K562 (cell line): ENCODE measurements at regions not wholly inside any gene's neighbourhood (a gene's known extent, or its start where the extent isn't known, plus 50 kb on each side); places are given as distances from the start of the nearest gene placed in this dataset.

Experiments
- ATAC-seq: fragments of 200-7000 bp; cut with Tn5 transposase; 3 replicates; pipeline ENCODE4 v1.9.1; 2020; ENCODE audit warnings: moderate library complexity
- BruUV-seq: library from RNA; stranded (reverse); fragments of 400-500 nt; replicated peaks from 2 replicates; lab custom pipeline; 2021; lab: Mats Ljungman, UMichigan
- CTCF ChIA-PET: fragments of 300-600 bp; formaldehyde crosslinking; extraction: SDS; loops from one replicate; lab custom pipeline; 2021; ENCODE audit warnings: low intra/inter-chr PET ratio; lab: Yijun Ruan, JAX
- POLR2A ChIA-PET: fragments of 300-600, 350-650 bp; sonication (Branson Sonifier 250); formaldehyde crosslinking; extraction: SDS; loops from one replicate; lab custom pipeline; 2021; ENCODE audit warnings: antibody characterized with exemption, inconsistent platforms; lab: Yijun Ruan, JAX
- DNase-seq, 4 experiments: peaks; one replicate each; pipeline versions ENCODE4 v3.0.0 to v3.0.0-alpha.2; 2011 to 2018; ENCODE audit warnings: low spot score in 3 of 4, mixed read lengths in 3 of 4; ENCODE audit errors: extremely low read depth in 1 of 4
- FAIRE-seq: peaks from 2 replicates; lab custom pipeline; 2011; peaks lifted over from hg19 to GRCh38; lab: Jason Lieb, UNC
- H2AFZ ChIP-seq: 2 replicates; pipeline ENCODE4 v1.6.0; 2011; ENCODE audit warnings: low read depth, low read length, control low read depth, inconsistent platforms
- H3K27ac ChIP-seq: fragments of 200-600 bp; 3 replicates; pipeline ENCODE4 v1.8.0; 2011; ENCODE audit warnings: low read depth, mild to moderate bottlenecking, control low read depth, inconsistent platforms, low read length, moderate library complexity, mixed read lengths; ENCODE audit errors: extremely low read depth
- H3K27me3 ChIP-seq, 2 experiments: fragments of 300-600 bp in 1 of 2; 2 replicates in 1 of 2; 3 replicates in 1 of 2; pipeline versions ENCODE4 v1.6.0 to v1.8.0; 2011; ENCODE audit warnings: inconsistent platforms in 2 of 2, low read length in 2 of 2, mild to moderate bottlenecking in 1 of 2, mixed read lengths in 1 of 2, moderate library complexity in 1 of 2; ENCODE audit not compliant: control insufficient read depth in 2 of 2, insufficient read depth in 2 of 2
- H3K36me3 ChIP-seq: fragments of 300-600 bp; 3 replicates; pipeline ENCODE4 v1.8.0; 2011; ENCODE audit warnings: mild to moderate bottlenecking, low read length, inconsistent platforms; ENCODE audit not compliant: control insufficient read depth, insufficient read depth
- H3K4me1 ChIP-seq, 2 experiments: fragments of 200-600 bp in 1 of 2; replicated peaks in 1 of 2; 2 replicates in 1 of 2; 3 replicates in 1 of 2; pipeline versions ENCODE4 v1.5.1 to v1.8.0; 2011; ENCODE audit warnings: inconsistent platforms in 2 of 2, low read length in 2 of 2, mild to moderate bottlenecking in 1 of 2, mixed read lengths in 1 of 2, moderate library complexity in 1 of 2; ENCODE audit not compliant: control insufficient read depth in 2 of 2, insufficient read depth in 2 of 2
- H3K4me2 ChIP-seq: 2 replicates; pipeline ENCODE4 v1.6.1; 2011; ENCODE audit warnings: low read length, control low read depth, inconsistent platforms, mixed read lengths; ENCODE audit not compliant: insufficient read depth
- H3K4me3 ChIP-seq: fragments of 200-600 bp; sonication (generic), shearing (Covaris generic); 2 replicates; pipeline ENCODE4 v1.5.1; 2016; ENCODE audit warnings: control low read depth, inconsistent platforms
- H3K79me2 ChIP-seq: fragments of 200-600 bp; 3 replicates; pipeline ENCODE4 v1.8.0; 2011; ENCODE audit warnings: low read length, inconsistent platforms; ENCODE audit not compliant: control insufficient read depth, insufficient read depth
- H3K9ac ChIP-seq, 2 experiments: 2 replicates each; pipeline versions ENCODE4 v1.6.0 to v1.6.1; 2011; ENCODE audit warnings: low read depth in 2 of 2, low read length in 2 of 2, control low read depth in 1 of 2, inconsistent platforms in 1 of 2, mild to moderate bottlenecking in 1 of 2, mixed read lengths in 1 of 2; ENCODE audit not compliant: insufficient read depth in 1 of 2
- H3K9me1 ChIP-seq: one replicate; pipeline ENCODE4 v1.6.0; 2011; ENCODE audit warnings: inconsistent platforms, mild to moderate bottlenecking, low read length, moderate library complexity; ENCODE audit not compliant: control insufficient read depth, insufficient read depth
- H3K9me3 ChIP-seq: replicated peaks from 2 replicates; pipeline ENCODE4 v1.5.1; 2011; ENCODE audit warnings: low read depth, low read length, inconsistent platforms; ENCODE audit not compliant: control insufficient read depth, insufficient read depth
- H4K20me1 ChIP-seq: replicated peaks from 2 replicates; pipeline ENCODE4 v1.6.1; 2011; ENCODE audit warnings: low read length, inconsistent platforms, mixed read lengths; ENCODE audit not compliant: control insufficient read depth, insufficient read depth
- E2F5 ChIP-seq: sonication (generic); formaldehyde crosslinking; IDR thresholded peaks from 2 replicates; pipeline ENCODE4 v1.8.0; 2022; ENCODE audit warnings: mild to moderate bottlenecking, missing genetic modification reagents
- ETV6 ChIP-seq, 3 experiments: fragments of 150-350 bp in 1 of 3; sonication (generic) in 1 of 3; formaldehyde crosslinking in 1 of 3; IDR thresholded peaks; 2 replicates each; pipeline versions ENCODE4 v1.6.1 to v1.8.0; 2014 to 2022; ENCODE audit warnings: borderline replicate concordance in 2 of 3, low read depth in 2 of 3, antibody characterized with exemption in 1 of 3, low read length in 1 of 3, mild to moderate bottlenecking in 1 of 3, missing genetic modification reagents in 1 of 3
- FOXM1 ChIP-seq, 2 experiments: fragments of 450-650 bp in 1 of 2; sonication (generic) in 1 of 2; formaldehyde crosslinking in 1 of 2; IDR thresholded peaks; 2 replicates each; pipeline versions ENCODE4 v1.6.1 to v1.9.0; 2017 to 2022; ENCODE audit warnings: low read depth in 2 of 2, mild to moderate bottlenecking in 2 of 2, missing genetic modification reagents in 1 of 2, moderate library complexity in 1 of 2
- ILK ChIP-seq: fragments of 450-650 bp; IDR thresholded peaks from 2 replicates; pipeline ENCODE4 v1.6.1; 2016; ENCODE audit warnings: missing genetic modification characterization, low read depth, mild to moderate bottlenecking, missing compliant biosample characterization, moderate library complexity, borderline replicate concordance
- KAT2B ChIP-seq: IDR thresholded peaks from one replicate; pipeline ENCODE4 v1.6.1; 2012; ENCODE audit warnings: low read depth, mild to moderate bottlenecking, control low read depth, inconsistent platforms, low read length, moderate library complexity
- MAFK ChIP-seq: IDR thresholded peaks from 2 replicates; pipeline ENCODE4 v1.6.1; 2011; ENCODE audit warnings: low read length, improper control_type of control experiment
- PPARD ChIP-seq: fragments of 250-450 bp; sonication (Bioruptor Pico); IDR thresholded peaks from 2 replicates; pipeline ENCODE4 v1.8.0; 2022; ENCODE audit warnings: inconsistent platforms, mild to moderate bottlenecking, moderate library complexity
- RBBP5 ChIP-seq: fragments of 200-600 bp; sonication (generic); IDR thresholded peaks from 2 replicates; pipeline ENCODE4 v1.6.1; 2012; ENCODE audit warnings: borderline replicate concordance, mild to moderate bottlenecking, low read length, control low read depth, inconsistent platforms; ENCODE audit not compliant: insufficient read depth, poor library complexity, severe bottlenecking
- SLC30A9 ChIP-seq: fragments of 250-450 bp; sonication (Bioruptor Pico); IDR thresholded peaks from 2 replicates; pipeline ENCODE4 v1.8.0; 2022; ENCODE audit warnings: mild to moderate bottlenecking, moderate library complexity
- SMAD2 ChIP-seq: fragments of 150-350 bp; IDR thresholded peaks from 2 replicates; pipeline ENCODE4 v1.6.1; 2014; ENCODE audit warnings: low read depth, mild to moderate bottlenecking, low read length
- SMARCB1 ChIP-seq: IDR thresholded peaks from 2 replicates; pipeline ENCODE4 v1.6.1; 2011; ENCODE audit warnings: improper control_type of control experiment, low read depth; ENCODE audit not compliant: insufficient read length
- TCF3 ChIP-seq: sonication (generic); formaldehyde crosslinking; IDR thresholded peaks from 2 replicates; pipeline ENCODE4 v1.4.0; 2020; ENCODE audit warnings: mild to moderate bottlenecking, missing genetic modification reagents
- ZFP1 ChIP-seq: fragments of 450-650 bp; formaldehyde crosslinking; IDR thresholded peaks from 2 replicates; pipeline ENCODE4 v1.4.0; 2020; ENCODE audit warnings: mild to moderate bottlenecking, mixed read lengths
- ZNF121 ChIP-seq: sonication (generic); formaldehyde crosslinking; conservative IDR thresholded peaks from 2 replicates; pipeline ENCODE4 v1.8.0; 2022; ENCODE audit warnings: missing genetic modification reagents
- ZNF232 ChIP-seq: sonication (generic); formaldehyde crosslinking; IDR thresholded peaks from 2 replicates; pipeline ENCODE4 v1.8.0; 2022; ENCODE audit warnings: mild to moderate bottlenecking, missing genetic modification reagents
- ZNF57 ChIP-seq: fragments of 450-650 bp; formaldehyde crosslinking; IDR thresholded peaks from 2 replicates; pipeline ENCODE4 v1.4.0; 2020; ENCODE audit warnings: mild to moderate bottlenecking, moderate library complexity
- ZNF589 ChIP-seq: fragments of 200-800 bp; sonication (Bioruptor generic); IDR thresholded peaks from 2 replicates; pipeline ENCODE4 v1.6.1; 2016; ENCODE audit warnings: low read depth, missing genetic modification characterization, missing compliant biosample characterization
- ZNF609 ChIP-seq: sonication (generic); formaldehyde crosslinking; IDR thresholded peaks from 2 replicates; pipeline ENCODE4 v1.8.1; 2023; ENCODE audit warnings: missing genetic modification reagents, mild to moderate bottlenecking, borderline replicate concordance
- WGBS: fragments of 100-300 bp; shearing (Covaris generic); methylation state at CpG from one replicate; pipeline ENCODE4 v1.1.6; 2016; ENCODE audit warnings: low coverage, mixed read lengths; ENCODE audit not compliant: insufficient coverage; ENCODE audit errors: missing lambda C conversion rate; 5-methylcytosine and 5-hydroxymethylcytosine counted together
- in situ Hi-C: fragments of 300-500 bp; cut with MboI; formaldehyde crosslinking; loops from 4 replicates; pipeline ENCODE4 v1.15.0; 2018; ENCODE audit warnings: inconsistent platforms, mixed read lengths
- intact Hi-C: fragments of 100-400 bp; cut with micrococcal nuclease; formaldehyde crosslinking; loops from 2 replicates; pipeline ENCODE4 v1.14.2; 2022

DNA sequence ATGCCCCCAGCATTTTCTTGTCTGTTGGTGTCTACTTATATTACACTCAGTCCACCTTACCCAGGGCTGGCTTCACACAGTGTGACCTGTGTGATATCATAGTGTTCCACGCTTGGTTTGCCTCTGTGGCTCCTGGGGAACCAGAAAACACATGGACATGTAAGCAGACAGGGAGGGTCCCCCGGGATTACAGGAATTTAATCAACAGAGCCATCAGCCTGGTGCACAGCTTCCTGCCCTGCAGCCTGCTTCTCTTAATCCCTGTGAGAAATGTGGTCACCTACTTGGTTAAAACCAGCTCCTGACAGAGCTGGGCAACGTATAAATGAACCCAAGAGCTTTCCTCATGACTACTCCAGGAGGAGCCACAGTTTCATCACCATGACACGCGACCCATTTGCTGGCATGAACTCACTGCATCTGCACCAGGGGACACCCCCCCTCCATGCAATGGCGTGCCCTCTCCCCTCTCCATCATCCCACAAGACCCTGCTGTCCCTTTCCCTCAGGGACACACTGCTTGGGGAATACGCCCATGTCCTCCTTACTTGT, 152.1 kb downstream of the UQCRFS1 start:
- intact Hi-C loops (no loop called here), in situ Hi-C loops (no loop called here)
- POLR2A ChIA-PET, result no interaction called here
- FAIRE-seq (no peak), ATAC-seq (no peak), DNase-seq (no peak)
- no TSS peak for BruUV-seq
- Histone ChIP-seq H3K9me1 (no peaks in the 10 kb centered on the region), H3K4me3 (no peak overlapping the region), H3K9ac (no peak overlapping the region), H3K36me3 (no peaks in the 10 kb centered on the region), H3K27ac (no peak overlapping the region), H3K4me2 (no peak overlapping the region), H3K4me1 (no peaks in the 10 kb centered on the region), H3K27me3 (peaks cover 2 to 17% of the 10 kb centered on the region in 2 experiments; a peak in 3 of 5 replicates), H3K9me3 (no peaks in the 10 kb centered on the region), H2AFZ (no peak overlapping the region), H3K79me2 (no peaks in the 10 kb centered on the region), H4K20me1 (no peaks in the 10 kb centered on the region)
- 0% methylated on average over 7 of the region's 7 CpGs for whole genome bisulfite sequencing
- CTCF ChIA-PET, result no interaction called here
- no peak for TF ChIP-seq ZNF57 (CRISPR knock-in tag)
- no peak for TF ChIP-seq ZNF121
- TF ChIP-seq SMARCB1, result no peak
- no peak for TF ChIP-seq ZFP1 (CRISPR knock-in tag)
- no peak for TF ChIP-seq ZNF232 (CRISPR knock-in tag)
- no peak for TF ChIP-seq PPARD (CRISPR knock-in tag)
- TF ChIP-seq FOXM1 (IDR thresholded peaks at IDR 0.05; ENCODE audit: low read depth), result no peak
- no peak for TF ChIP-seq FOXM1 (CRISPR knock-in tag; IDR thresholded peaks at IDR 0.05; ENCODE audit: low read depth)
- TF ChIP-seq KAT2B, result no peak
- TF ChIP-seq TCF3 (CRISPR knock-in tag), result no peak
- no peak for TF ChIP-seq E2F5
- TF ChIP-seq ZNF609 (CRISPR knock-in tag), result no peak
- TF ChIP-seq SLC30A9 (CRISPR knock-in tag), result no peak
- no peak for TF ChIP-seq ILK (tag)
- TF ChIP-seq RBBP5, result no peak
- no peak for TF ChIP-seq ZNF589 (CRISPR knock-in tag)
- no peak for TF ChIP-seq SMAD2
- TF ChIP-seq ETV6 (IDR thresholded peaks at IDR 0.05; ENCODE audit: borderline replicate concordance in 1 of 2, low read depth in 2 of 2, low read length in 1 of 2), result no peak
- no peak for TF ChIP-seq ETV6 (CRISPR knock-in tag; IDR thresholded peaks at IDR 0.05; ENCODE audit: borderline replicate concordance)
- TF ChIP-seq MAFK, result no peak
